ENCODE measurements at regions not wholly inside any gene's neighbourhood (a gene's known extent, or its start where the extent isn't known, plus 50 kb on each side); places are given as distances from the start of the nearest gene placed in this dataset.

GRCh38 chr20:21821358-21821757, 115.9 kb downstream of the PAX1 start:
- H3K36me3 ChIP-seq: no peaks in the 10 kb centered on the region
- WGBS, 2 donors (ENCODE audit: low coverage in 1 of 2): 17 to 21% methylated on average over 2 of the region's 2 CpGs
- H3K9me3 ChIP-seq: peaks cover 0 to 5% (median 0%) of the 10 kb centered on the region in 3 donors
- no peak for ATAC-seq
- H3K27ac ChIP-seq: no peak overlapping the region
- TF ChIP-seq POLR2A (IDR thresholded peaks at IDR 0.05) (no peak), EP300 (IDR thresholded peaks at IDR 0.05) (no peak), POLR2AphosphoS5 (IDR thresholded peaks at IDR 0.05) (no peak)
- TF ChIP-seq, protein P1, sequence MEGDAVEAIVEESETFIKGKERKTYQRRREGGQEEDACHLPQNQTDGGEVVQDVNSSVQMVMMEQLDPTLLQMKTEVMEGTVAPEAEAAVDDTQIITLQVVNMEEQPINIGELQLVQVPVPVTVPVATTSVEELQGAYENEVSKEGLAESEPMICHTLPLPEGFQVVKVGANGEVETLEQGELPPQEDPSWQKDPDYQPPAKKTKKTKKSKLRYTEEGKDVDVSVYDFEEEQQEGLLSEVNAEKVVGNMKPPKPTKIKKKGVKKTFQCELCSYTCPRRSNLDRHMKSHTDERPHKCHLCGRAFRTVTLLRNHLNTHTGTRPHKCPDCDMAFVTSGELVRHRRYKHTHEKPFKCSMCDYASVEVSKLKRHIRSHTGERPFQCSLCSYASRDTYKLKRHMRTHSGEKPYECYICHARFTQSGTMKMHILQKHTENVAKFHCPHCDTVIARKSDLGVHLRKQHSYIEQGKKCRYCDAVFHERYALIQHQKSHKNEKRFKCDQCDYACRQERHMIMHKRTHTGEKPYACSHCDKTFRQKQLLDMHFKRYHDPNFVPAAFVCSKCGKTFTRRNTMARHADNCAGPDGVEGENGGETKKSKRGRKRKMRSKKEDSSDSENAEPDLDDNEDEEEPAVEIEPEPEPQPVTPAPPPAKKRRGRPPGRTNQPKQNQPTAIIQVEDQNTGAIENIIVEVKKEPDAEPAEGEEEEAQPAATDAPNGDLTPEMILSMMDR (IDR thresholded peaks at IDR 0.05): no peak
- no peaks in the 10 kb centered on the region for H3K27me3 ChIP-seq
- no peaks in the 10 kb centered on the region for H3K4me1 ChIP-seq
- H3K4me3 ChIP-seq: no peak overlapping the region

- no peak overlapping the region for H3K27ac ChIP-seq
- no peaks in the 10 kb centered on the region for H3K4me1 ChIP-seq
- ATAC-seq: no peak
- no peak for TF ChIP-seq POLR2A (IDR thresholded peaks at IDR 0.05)
- no peak for TF ChIP-seq POLR2AphosphoS5 (IDR thresholded peaks at IDR 0.05)
- TF ChIP-seq, protein P1 (IDR thresholded peaks at IDR 0.05): no peak
- no peak for TF ChIP-seq EP300 (IDR thresholded peaks at IDR 0.05)
- H3K9me3 ChIP-seq: peaks cover 0 to 5% (median 0%) of the 10 kb centered on the region in 3 donors
- no peaks in the 10 kb centered on the region for H3K27me3 ChIP-seq
- H3K4me3 ChIP-seq: no peak overlapping the region
- 32 to 45% methylated on average over 6 of the region's 6 CpGs for WGBS, 2 donors (ENCODE audit: low coverage in 1 of 2)
- H3K36me3 ChIP-seq: no peaks in the 10 kb centered on the region
Observed at GRCh38 chr20:21820688-21821087, 115.2 kb downstream of the PAX1 start.

GRCh38 chr20:21820045-21820444, 114.6 kb downstream of the PAX1 start:
- no peaks in the 10 kb centered on the region for H3K27me3 ChIP-seq
- no peak for ATAC-seq
- H3K27ac ChIP-seq: no peak overlapping the region
- H3K4me3 ChIP-seq: no peak overlapping the region
- no peaks in the 10 kb centered on the region for H3K4me1 ChIP-seq
- 35 to 53% methylated on average over 1 of the region's 1 CpG for whole genome bisulfite sequencing, 2 donors (ENCODE audit: low coverage in 1 of 2)
- TF ChIP-seq POLR2A (IDR thresholded peaks at IDR 0.05): no peak
- no peak for TF ChIP-seq POLR2AphosphoS5 (IDR thresholded peaks at IDR 0.05)
- no peak for TF ChIP-seq EP300 (IDR thresholded peaks at IDR 0.05)
- TF ChIP-seq, protein P1 (IDR thresholded peaks at IDR 0.05): no peak
- no peaks in the 10 kb centered on the region for H3K36me3 ChIP-seq
- H3K9me3 ChIP-seq: peaks cover 0 to 5% (median 0%) of the 10 kb centered on the region in 3 donors

- Histone ChIP-seq H3K27me3 (peaks cover 18% of the 10 kb centered on the region), H3K9me3 (peaks cover 0 to 6% (median 0%) of the 10 kb centered on the region in 3 donors), H3K27ac (no peak overlapping the region), H3K36me3 (no peaks in the 10 kb centered on the region), H3K4me1 (no peaks in the 10 kb centered on the region), H3K4me3 (no peak overlapping the region)
- WGBS, 2 donors (ENCODE audit: low coverage in 1 of 2): 63% methylated on average over 1 of the region's 1 CpG; no CpG with 5 or more reads in 1 of the 2 donors
- no peak for TF ChIP-seq POLR2AphosphoS5 (IDR thresholded peaks at IDR 0.05)
- TF ChIP-seq, protein P1 (IDR thresholded peaks at IDR 0.05): no peak
- no peak for TF ChIP-seq POLR2A (IDR thresholded peaks at IDR 0.05)
- no peak for TF ChIP-seq EP300 (IDR thresholded peaks at IDR 0.05)
- no peak for ATAC-seq
Observed at GRCh38 chr20:21812379-21812778, 106.9 kb downstream of the PAX1 start.

DNA sequence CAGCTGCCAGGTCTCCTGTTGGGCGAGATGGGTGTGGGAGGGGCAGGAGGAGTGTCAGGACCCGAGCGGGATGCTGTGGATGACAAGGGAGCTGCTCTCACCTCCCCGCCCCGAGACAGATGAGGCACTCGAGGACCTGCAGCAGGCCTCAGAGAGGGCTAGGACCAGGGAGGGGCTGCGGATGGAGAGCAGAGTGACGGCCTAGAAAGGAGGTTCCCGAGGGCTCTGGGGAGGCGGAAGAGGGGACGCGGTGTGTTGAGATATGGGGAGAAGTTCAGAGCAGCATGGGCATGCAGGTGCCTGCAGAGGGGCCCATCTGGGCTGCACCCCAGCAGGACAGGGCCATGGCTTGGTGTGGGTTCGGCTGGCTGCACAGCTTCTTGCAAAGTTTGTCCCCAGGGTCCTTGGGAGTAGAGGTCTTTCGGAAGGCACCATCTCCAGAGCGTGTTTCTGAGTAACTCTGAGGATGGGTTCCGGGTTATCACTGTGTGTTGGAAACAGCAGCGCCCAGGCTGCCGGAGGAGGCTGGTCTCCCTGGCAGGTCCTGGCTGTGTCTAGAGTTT, 104.6 kb downstream of the PAX1 start:
- WGBS, 2 donors (ENCODE audit: low coverage in 1 of 2): 80 to 93% methylated on average over 2 to 3 of the region's 18 CpGs
- Histone ChIP-seq H3K27me3 (peaks cover 18% of the 10 kb centered on the region), H3K4me3 (no peak overlapping the region), H3K4me1 (no peaks in the 10 kb centered on the region), H3K36me3 (no peaks in the 10 kb centered on the region), H3K27ac (no peak overlapping the region), H3K9me3 (peaks cover 0 to 6% (median 0%) of the 10 kb centered on the region in 3 donors)
- no peak for TF ChIP-seq POLR2AphosphoS5 (IDR thresholded peaks at IDR 0.05)
- no peak for TF ChIP-seq EP300 (IDR thresholded peaks at IDR 0.05)
- TF ChIP-seq, protein P1 (IDR thresholded peaks at IDR 0.05): no peak
- no peak for TF ChIP-seq POLR2A (IDR thresholded peaks at IDR 0.05)
- no peak for ATAC-seq
